SIG-M5 treated with dmso at 0.1 percent for 504 hours (cell line): ENCODE measurements at regions not wholly inside any gene's neighbourhood (a gene's known extent, or its start where the extent isn't known, plus 50 kb on each side); places are given as distances from the start of the nearest gene placed in this dataset.
"Not testable (repeated sequence)": the region's sequence is repeated elsewhere in the genome, so short reads cannot be mapped to it uniquely, and the experiment has no call there.

Experiments used
- DNase-seq: peaks from one replicate; lab custom pipeline; 2025; ENCODE audit not compliant: unreplicated experiment; lab: John Stamatoyannopoulos, UW

GRCh38 chr5:129163810-129164378 is 69.3 kb downstream of the ISOC1 start:
- DNase-seq: no peak

- DNase-seq: no peak
Observed at GRCh38 chr5:129170050-129170449, 75.5 kb downstream of the ISOC1 start.

GRCh38 chr5:129171194-129171944 is 76.8 kb downstream of the ISOC1 start:
- DNase-seq: no peak

- no peak for DNase-seq
Observed at GRCh38 chr5:129172580-129172979, 78.0 kb downstream of the ISOC1 start.

GRCh38 chr5:129173771-129174170 is 79.2 kb downstream of the ISOC1 start:
- DNase-seq: no peak

GRCh38 chr5:129174480-129174879 is 79.9 kb downstream of the ISOC1 start:
- no peak for DNase-seq

- peak; percentile 52 for DNase-seq
Observed at GRCh38 chr5:129177451-129177850, 82.9 kb downstream of the ISOC1 start.

GRCh38 chr5:129199308-129199707 is 104.8 kb downstream of the ISOC1 start:
- DNase-seq: peak; percentile 23

- no peak for DNase-seq
Observed at GRCh38 chr5:129204525-129204924, 110.0 kb downstream of the ISOC1 start.

GRCh38 chr5:129216001-129216400 is 121.5 kb downstream of the ISOC1 start:
- DNase-seq: no peak

GRCh38 chr5:129217179-129217578 is 122.6 kb downstream of the ISOC1 start:
- DNase-seq: no peak

- DNase-seq: no peak
Observed at GRCh38 chr5:129223178-129223577, 128.6 kb downstream of the ISOC1 start.

- no peak for DNase-seq
Observed at GRCh38 chr5:129228577-129228976, 134.0 kb downstream of the ISOC1 start.

GRCh38 chr5:129241755-129242154 is 147.2 kb downstream of the ISOC1 start:
- DNase-seq: peak; percentile 33

- no peak for DNase-seq
Observed at GRCh38 chr5:129243039-129243438, 148.5 kb downstream of the ISOC1 start.

GRCh38 chr5:129244478-129244877 is 149.9 kb downstream of the ISOC1 start:
- DNase-seq: no peak

GRCh38 chr5:129245489-129245888 is 150.9 kb downstream of the ISOC1 start:
- DNase-seq: no peak

- no peak for DNase-seq
Observed at GRCh38 chr5:129246088-129246487, 151.5 kb downstream of the ISOC1 start.

GRCh38 chr5:129249886-129250285 is 155.3 kb downstream of the ISOC1 start:
- DNase-seq: no peak

- peak; percentile 30 for DNase-seq
Observed at GRCh38 chr5:129271308-129271707, 176.8 kb downstream of the ISOC1 start.

- no peak for DNase-seq
Observed at GRCh38 chr5:129284010-129284409, 176.1 kb upstream of the ADAMTS19 start.

- DNase-seq: not testable (repeated sequence)
Observed at GRCh38 chr5:129294216-129294615, 165.9 kb upstream of the ADAMTS19 start.

GRCh38 chr5:129306725-129307124 is 153.4 kb upstream of the ADAMTS19 start:
- no peak for DNase-seq
